ENCODE measurements at regions not wholly inside any gene's neighbourhood (a gene's known extent, or its start where the extent isn't known, plus 50 kb on each side); places are given as distances from the start of the nearest gene placed in this dataset.

- H3K4me1 Mint-ChIP-seq: peaks cover 5 to 7% of the 10 kb centered on the region in 2 donors
- H3K36me3 Mint-ChIP-seq: no peaks in the 10 kb centered on the region
These were observed 119.9 kb downstream of the RASGEF1B start for GRCh38 chr4:81351654-81352445.

GRCh38 chr4:81350040-81350439 lies 121.7 kb downstream of the RASGEF1B start:
- no CpG with 5 or more reads among the region's 3 CpGs for whole genome bisulfite sequencing (ENCODE audit: insufficient coverage)
- intact Hi-C loops (cut with micrococcal nuclease): loop anchor here (2.0 kb wide), 1 partner anchor 987 kb away; no protein-coding TSS in a partner anchor

More at GRCh38 chr4:81351654-81352445, 119.9 kb downstream of the RASGEF1B start:
- 24% methylated on average over 10 of the region's 11 CpGs for WGBS (ENCODE audit: insufficient coverage)
- Histone ChIP-seq H3K4me3 (ENCODE audit: low read length) (no peak overlapping the region), H3K27me3 (ENCODE audit: control insufficient read depth, insufficient read depth, low read length) (no peaks in the 10 kb centered on the region), H3K27ac (ENCODE audit: low read length) (no peak overlapping the region), H3K36me3 (ENCODE audit: control insufficient read depth, insufficient read depth, low read length) (no peaks in the 10 kb centered on the region), H3K9me3 (ENCODE audit: control insufficient read depth, insufficient read depth, low read length) (no peaks in the 10 kb centered on the region), H3K4me1 (ENCODE audit: control insufficient read depth, insufficient read depth, low read length) (no peaks in the 10 kb centered on the region)
- Mint-ChIP-seq H3K9me3 (no peaks in the 10 kb centered on the region), H3K27ac (no peak overlapping the region), H3K4me3 (no peak overlapping the region), H3K27me3 (ENCODE audit: low read depth in 2 of 2) (peaks cover 6 to 15% of the 10 kb centered on the region in 2 donors)
- peak; percentile 50 to 77 (median 70) for ATAC-seq
- peak; percentile 40 to 77 for DNase-seq
- peak; percentile 90 for TF ChIP-seq CTCF (IDR thresholded peaks at IDR 0.05)
- intact Hi-C loops (cut with micrococcal nuclease): loop anchor here (2.0 kb wide), 1 partner anchor 989 kb away; no protein-coding TSS in a partner anchor

GRCh38 chr4:81348778-81349094 lies 123.0 kb downstream of the RASGEF1B start:
- Histone ChIP-seq H3K4me1 (ENCODE audit: control insufficient read depth, insufficient read depth, low read length) (no peaks in the 10 kb centered on the region), H3K9me3 (ENCODE audit: control insufficient read depth, insufficient read depth, low read length) (no peaks in the 10 kb centered on the region), H3K27me3 (ENCODE audit: control insufficient read depth, insufficient read depth, low read length) (no peaks in the 10 kb centered on the region), H3K27ac (ENCODE audit: low read length) (no peak overlapping the region), H3K36me3 (ENCODE audit: control insufficient read depth, insufficient read depth, low read length) (no peaks in the 10 kb centered on the region), H3K4me3 (ENCODE audit: low read length) (no peak overlapping the region)
- intact Hi-C loops (cut with micrococcal nuclease): no loop called here
- peaks cover 8 to 22% of the 10 kb centered on the region in 2 donors for H3K27me3 Mint-ChIP-seq (ENCODE audit: low read depth in 2 of 2)
- no peak for TF ChIP-seq CTCF (IDR thresholded peaks at IDR 0.05)
- DNase-seq (no peak), ATAC-seq (no peak)
- no peak overlapping the region for H3K27ac Mint-ChIP-seq
- H3K4me3 Mint-ChIP-seq: no peak overlapping the region
- H3K9me3 Mint-ChIP-seq: no peaks in the 10 kb centered on the region
- WGBS (ENCODE audit: insufficient coverage): 100% methylated on average over 1 of the region's 1 CpG
- H3K4me1 Mint-ChIP-seq: peaks cover 5 to 7% of the 10 kb centered on the region in 2 donors
- no peaks in the 10 kb centered on the region for H3K36me3 Mint-ChIP-seq

More at GRCh38 chr4:81350040-81350439, 121.7 kb downstream of the RASGEF1B start:
- no peak for DNase-seq
- no peaks in the 10 kb centered on the region for H3K27me3 ChIP-seq (ENCODE audit: control insufficient read depth, insufficient read depth, low read length)
- Mint-ChIP-seq H3K27me3 (ENCODE audit: low read depth in 2 of 2) (peaks cover 8 to 22% of the 10 kb centered on the region in 2 donors), H3K27ac (no peak overlapping the region), H3K36me3 (no peaks in the 10 kb centered on the region), H3K9me3 (no peaks in the 10 kb centered on the region), H3K4me3 (no peak overlapping the region), H3K4me1 (peaks cover 5 to 7% of the 10 kb centered on the region in 2 donors)
- no peaks in the 10 kb centered on the region for H3K9me3 ChIP-seq (ENCODE audit: control insufficient read depth, insufficient read depth, low read length)
- TF ChIP-seq CTCF (IDR thresholded peaks at IDR 0.05): no peak
- no peaks in the 10 kb centered on the region for H3K36me3 ChIP-seq (ENCODE audit: control insufficient read depth, insufficient read depth, low read length)
- ATAC-seq: no peak
- no peaks in the 10 kb centered on the region for H3K4me1 ChIP-seq (ENCODE audit: control insufficient read depth, insufficient read depth, low read length)
- H3K27ac ChIP-seq (ENCODE audit: low read length): no peak overlapping the region
- H3K4me3 ChIP-seq (ENCODE audit: low read length): no peak overlapping the region

All from natural killer cell (primary cell).